A673 (cell line): ENCODE measurements at regions not wholly inside any gene's neighbourhood (a gene's known extent, or its start where the extent isn't known, plus 50 kb on each side); places are given as distances from the start of the nearest gene placed in this dataset.

Experiments used
- BruUV-seq: library from RNA; stranded (reverse); fragments of 400-500 nt; replicated peaks from 2 replicates; lab custom pipeline; 2021; lab: Mats Ljungman, UMichigan
- CTCF ChIA-PET: fragments of 300-600 bp; sonication (Branson Sonifier 250); formaldehyde crosslinking; loops from one replicate; lab custom pipeline; 2022; ENCODE audit warnings: antibody characterized with exemption; lab: Charles Lee
- POLR2A ChIA-PET: fragments of 300-600 bp; sonication (Branson Sonifier 250); formaldehyde crosslinking; loops from one replicate; lab custom pipeline; 2022; ENCODE audit warnings: antibody characterized with exemption; ENCODE audit not compliant: low non-redundant PET; lab: Charles Lee
- DNase-seq: peaks from one replicate; pipeline ENCODE4 v3.0.0-alpha.2; 2015; ENCODE audit warnings: low spot score
- H3K27ac ChIP-seq: fragments of 200-600 bp; sonication (generic); 2 replicates; pipeline ENCODE4 v1.5.1; 2016; ENCODE audit warnings: mixed run types, low read depth, mild to moderate bottlenecking, mixed read lengths, antibody characterized with exemption, low read length; ENCODE audit not compliant: poor library complexity, severe bottlenecking
- H3K27me3 ChIP-seq: fragments of 200-600 bp; sonication (generic); replicated peaks from 2 replicates; pipeline ENCODE4 v1.6.1; 2017; ENCODE audit warnings: mixed run types, low read depth, mild to moderate bottlenecking, mixed read lengths, antibody characterized with exemption, low read length; ENCODE audit not compliant: insufficient read depth, poor library complexity
- H3K36me3 ChIP-seq: fragments of 200-600 bp; sonication (generic); 2 replicates; pipeline ENCODE4 v1.6.1; 2016; ENCODE audit warnings: mixed run types, mild to moderate bottlenecking, mixed read lengths, antibody characterized with exemption, low read length; ENCODE audit not compliant: insufficient read depth, poor library complexity, severe bottlenecking
- H3K4me1 ChIP-seq: fragments of 200-600 bp; sonication (generic); 2 replicates; pipeline ENCODE4 v1.6.1; 2017; ENCODE audit warnings: mixed run types, mild to moderate bottlenecking, mixed read lengths, antibody characterized with exemption, low read length; ENCODE audit not compliant: insufficient read depth, poor library complexity, severe bottlenecking
- H3K4me3 ChIP-seq: fragments of 200-600 bp; sonication (generic); 2 replicates; pipeline ENCODE4 v1.5.1; 2016; ENCODE audit warnings: low read depth, mixed run types, mild to moderate bottlenecking, mixed read lengths, low read length; ENCODE audit not compliant: poor library complexity, severe bottlenecking
- H3K9me3 ChIP-seq: fragments of 200-600 bp; sonication (generic); 2 replicates; pipeline ENCODE4 v1.6.1; 2016; ENCODE audit warnings: mixed run types, low read depth, mild to moderate bottlenecking, mixed read lengths, antibody characterized with exemption, low read length; ENCODE audit not compliant: poor library complexity, severe bottlenecking
- CTCF ChIP-seq: fragments of 300-800, 200-600 bp; sonication (generic); conservative IDR thresholded peaks from 2 replicates; pipeline ENCODE4 v1.5.1; 2017; ENCODE audit warnings: low read depth, mild to moderate bottlenecking, antibody characterized with exemption, low read length, moderate library complexity, mixed read lengths
- EZH2 ChIP-seq: fragments of 200-600 bp; sonication (generic); IDR thresholded peaks from 2 replicates; pipeline ENCODE4 v1.6.1; 2017; ENCODE audit warnings: borderline replicate concordance, low read depth, mild to moderate bottlenecking, mixed read lengths, antibody characterized with exemption, low read length; ENCODE audit not compliant: poor library complexity, severe bottlenecking
- intact Hi-C: fragments of 100-400 bp; cut with micrococcal nuclease; formaldehyde crosslinking; loops from one replicate; pipeline ENCODE4 v1.10.0; 2022; ENCODE audit not compliant: unreplicated experiment

GRCh38 chr4:126679303-126679702, 953.5 kb upstream of the INTU start:
- BruUV-seq = no TSS peak
- Histone ChIP-seq H3K4me3 (no peak overlapping the region), H3K27ac (no peak overlapping the region), H3K9me3 (no peaks in the 10 kb centered on the region), H3K36me3 (no peaks in the 10 kb centered on the region), H3K4me1 (no peaks in the 10 kb centered on the region), H3K27me3 (no peaks in the 10 kb centered on the region)
- DNase-seq = no peak
- CTCF ChIA-PET = no interaction called here
- POLR2A ChIA-PET = no interaction called here
- TF ChIP-seq CTCF (no peak), EZH2 (no peak)
- intact Hi-C loops = no loop called here

DNA sequence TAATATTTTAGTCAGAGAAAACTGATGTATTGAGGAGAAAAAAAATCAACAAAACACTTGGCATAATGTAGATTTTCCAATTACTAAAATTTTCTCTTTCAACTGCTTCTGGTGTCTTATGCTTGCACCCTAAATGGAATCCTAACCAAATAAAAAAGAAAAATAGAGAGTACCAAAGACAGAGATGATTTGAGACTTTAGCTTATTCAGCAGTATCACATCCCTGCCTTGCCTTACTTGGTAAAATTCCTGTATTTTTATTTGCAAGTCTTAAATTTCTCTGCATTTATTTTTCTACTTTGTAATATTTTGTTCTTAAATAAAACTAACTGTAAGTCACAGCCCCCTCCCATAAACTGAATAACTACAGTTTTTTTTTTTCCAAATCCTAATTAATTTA, 950.5 kb upstream of the INTU start:
- ChIA-PET POLR2A (no interaction called here), CTCF (interaction anchor here (0.6 kb wide), 1 partner anchor 1571 kb away, joined by 4 read pairs; no protein-coding TSS in a partner anchor)
- no peak overlapping the region for H3K4me3 ChIP-seq
- TF ChIP-seq EZH2 = no peak
- BruUV-seq = no TSS peak
- H3K27me3 ChIP-seq = no peaks in the 10 kb centered on the region
- no peaks in the 10 kb centered on the region for H3K9me3 ChIP-seq
- H3K4me1 ChIP-seq = no peaks in the 10 kb centered on the region
- no peaks in the 10 kb centered on the region for H3K36me3 ChIP-seq
- no peak for DNase-seq
- no peak overlapping the region for H3K27ac ChIP-seq
- intact Hi-C loops = no loop called here

DNA sequence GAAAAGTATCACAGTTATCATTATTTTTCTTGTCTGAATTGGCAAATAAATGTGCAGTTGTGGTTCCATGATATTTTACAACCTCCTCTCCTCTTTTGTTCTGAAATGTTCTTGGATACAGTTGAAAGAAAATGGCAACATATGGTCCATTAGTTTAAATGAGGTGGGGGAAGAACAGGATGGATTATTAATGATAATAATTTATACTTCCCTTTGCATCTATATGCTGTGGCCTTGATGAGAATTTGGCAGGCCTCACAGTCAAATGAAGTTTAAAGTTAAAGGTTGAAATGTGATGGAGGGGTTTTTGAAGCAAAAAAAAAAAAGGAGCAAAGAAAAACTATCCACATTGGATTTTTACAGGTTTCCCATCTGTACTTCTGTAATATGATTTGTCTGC, 946.3 kb upstream of the INTU start:
- Histone ChIP-seq H3K4me1 (no peaks in the 10 kb centered on the region), H3K36me3 (no peaks in the 10 kb centered on the region), H3K27me3 (no peaks in the 10 kb centered on the region), H3K27ac (no peak overlapping the region), H3K9me3 (no peaks in the 10 kb centered on the region), H3K4me3 (no peak overlapping the region)
- BruUV-seq = no TSS peak
- TF ChIP-seq CTCF (no peak), EZH2 (no peak)
- no peak for DNase-seq
- intact Hi-C loops = no loop called here
- ChIA-PET POLR2A (no interaction called here), CTCF (no interaction called here)

DNA sequence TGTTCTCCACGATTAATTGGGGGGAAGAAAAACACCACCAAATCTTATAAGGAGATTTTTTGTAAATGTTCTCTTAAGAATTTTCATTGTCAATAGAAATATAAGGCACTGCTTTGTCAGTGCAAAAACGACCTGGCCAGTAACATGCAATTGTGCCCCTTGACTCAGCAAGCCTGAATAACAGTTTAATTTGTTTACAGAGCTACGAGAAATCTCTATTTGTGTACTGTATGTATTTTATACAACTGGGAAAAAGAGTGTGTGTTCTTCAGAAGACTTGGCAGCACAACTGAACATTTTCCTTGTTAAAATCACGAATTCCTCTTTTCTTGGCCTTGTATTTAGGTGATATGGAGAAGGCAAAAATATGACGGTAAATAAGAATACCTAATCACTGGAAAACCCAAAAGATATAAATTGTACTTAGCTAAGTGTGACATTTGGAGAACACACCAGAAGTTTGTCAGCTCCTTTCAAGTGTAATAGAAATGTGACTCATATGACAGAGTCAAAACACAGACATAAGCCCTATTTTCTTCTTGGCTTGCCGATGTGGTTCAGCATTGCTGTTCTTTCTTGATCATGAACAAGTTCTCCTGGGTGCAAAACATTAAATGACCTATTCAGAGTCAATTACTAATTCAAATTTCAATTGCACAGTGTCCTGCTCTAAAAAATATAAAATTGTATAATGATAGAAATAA, 945.0 kb upstream of the INTU start:
- H3K36me3 ChIP-seq = no peaks in the 10 kb centered on the region
- ChIA-PET CTCF (no interaction called here), POLR2A (no interaction called here)
- no peak overlapping the region for H3K4me3 ChIP-seq
- intact Hi-C loops = no loop called here
- H3K27me3 ChIP-seq = no peaks in the 10 kb centered on the region
- no peak for DNase-seq
- BruUV-seq = no TSS peak
- H3K9me3 ChIP-seq = no peaks in the 10 kb centered on the region
- no peak overlapping the region for H3K27ac ChIP-seq
- H3K4me1 ChIP-seq = no peaks in the 10 kb centered on the region
- TF ChIP-seq EZH2 (no peak), CTCF (no peak)
